WTC11 (cell line): ENCODE measurements at regions not wholly inside any gene's neighbourhood (a gene's known extent, or its start where the extent isn't known, plus 50 kb on each side); places are given as distances from the start of the nearest gene placed in this dataset.
"Not testable (repeated sequence)": the region's sequence is repeated elsewhere in the genome, so short reads cannot be mapped to it uniquely, and the experiment has no call there.

ENCODE experiments used
- ATAC-seq: fragments of 200-7000 bp; cut with Tn5 transposase; 2 replicates; pipeline ENCODE4 v1.10.0; 2021; ENCODE audit warnings: mild to moderate bottlenecking, moderate library complexity
- CTCF ChIA-PET: fragments of 300-600 bp; sonication (Branson Sonifier 250); formaldehyde crosslinking; loops from one replicate; lab custom pipeline; 2021; ENCODE audit warnings: antibody characterized with exemption; lab: Charles Lee
- POLR2A ChIA-PET: fragments of 350-600 bp; sonication (Branson Sonifier 250); formaldehyde crosslinking; loops from one replicate; lab custom pipeline; 2021; ENCODE audit warnings: antibody characterized with exemption; lab: Charles Lee
- DNase-seq: peaks from one replicate; pipeline ENCODE4 v3.0.0; 2021; ENCODE audit warnings: low spot score
- H3K27ac Mint-ChIP-seq: 2 replicates; pipeline ENCODE4 v1.8.0; 2021; ENCODE audit warnings: mixed read lengths
- H3K27me3 Mint-ChIP-seq: 2 replicates; pipeline ENCODE4 v1.8.0; 2021; ENCODE audit warnings: low read depth, mild to moderate bottlenecking, moderate library complexity, mixed read lengths
- H3K36me3 Mint-ChIP-seq: 2 replicates; pipeline ENCODE4 v1.8.0; 2021; ENCODE audit warnings: mixed read lengths
- H3K4me1 Mint-ChIP-seq: 2 replicates; pipeline ENCODE4 v1.8.0; 2022; ENCODE audit warnings: mixed read lengths
- H3K4me3 Mint-ChIP-seq: 2 replicates; pipeline ENCODE4 v1.8.0; 2021; ENCODE audit warnings: mild to moderate bottlenecking, moderate library complexity, mixed read lengths
- H3K9me3 Mint-ChIP-seq: 2 replicates; pipeline ENCODE4 v1.8.0; 2021; ENCODE audit warnings: mixed read lengths
- FOXP1 ChIP-seq: sonication (generic); formaldehyde crosslinking; IDR thresholded peaks from 2 replicates; pipeline ENCODE4 v1.8.0; 2022; ENCODE audit warnings: missing genetic modification reagents, mild to moderate bottlenecking, moderate library complexity, borderline replicate concordance
- IRF2 ChIP-seq: sonication (generic); formaldehyde crosslinking; IDR thresholded peaks from 2 replicates; pipeline ENCODE4 v1.8.0; 2022; ENCODE audit warnings: low read depth, missing genetic modification reagents, borderline replicate concordance
- MXD4 ChIP-seq: fragments of 250-450 bp; sonication (Bioruptor Pico); IDR thresholded peaks from 2 replicates; pipeline ENCODE4 v1.8.0; 2021; ENCODE audit warnings: mild to moderate bottlenecking, moderate library complexity, borderline replicate concordance
- PRRX2 ChIP-seq: fragments of 250-450 bp; sonication (Bioruptor Pico); IDR thresholded peaks from 2 replicates; pipeline ENCODE4 v1.8.0; 2021; ENCODE audit warnings: mild to moderate bottlenecking
- TCF7 ChIP-seq: sonication (generic); formaldehyde crosslinking; IDR thresholded peaks from 2 replicates; pipeline ENCODE4 v1.8.0; 2022; ENCODE audit warnings: mild to moderate bottlenecking, low read depth, missing genetic modification reagents, moderate library complexity
- TEAD4 ChIP-seq: sonication (generic); formaldehyde crosslinking; IDR thresholded peaks from 2 replicates; pipeline ENCODE4 v1.8.0; 2022; ENCODE audit warnings: mild to moderate bottlenecking, missing genetic modification reagents
- ZNF219 ChIP-seq: sonication (generic); formaldehyde crosslinking; IDR thresholded peaks from 2 replicates; pipeline ENCODE4 v1.8.0; 2023; ENCODE audit warnings: missing genetic modification reagents, mild to moderate bottlenecking, borderline replicate concordance
- ZNF416 ChIP-seq: fragments of 250-450 bp; sonication (Bioruptor Pico); IDR thresholded peaks from 2 replicates; pipeline ENCODE4 v1.9.0; 2021; ENCODE audit warnings: mild to moderate bottlenecking, inconsistent platforms
- TF ChIP-seq, protein P1 (sequence below): sonication (generic); formaldehyde crosslinking; IDR thresholded peaks from 2 replicates; pipeline ENCODE4 v1.8.1; 2023; ENCODE audit warnings: mild to moderate bottlenecking, missing genetic modification reagents, moderate library complexity
- TF ChIP-seq, protein P2 (sequence below): sonication (generic); formaldehyde crosslinking; IDR thresholded peaks from 2 replicates; pipeline ENCODE4 v1.8.1; 2022; ENCODE audit warnings: missing genetic modification reagents, borderline replicate concordance
- TF ChIP-seq, protein P3 (sequence below): sonication (generic); formaldehyde crosslinking; IDR thresholded peaks from 2 replicates; pipeline ENCODE4 v1.8.1; 2023; ENCODE audit warnings: mild to moderate bottlenecking, missing genetic modification reagents, moderate library complexity
- TF ChIP-seq, protein P4 (sequence below): fragments of 250-450 bp; sonication (Bioruptor Pico); IDR thresholded peaks from 2 replicates; pipeline ENCODE4 v1.9.0; 2021; ENCODE audit warnings: mild to moderate bottlenecking

DNA sequence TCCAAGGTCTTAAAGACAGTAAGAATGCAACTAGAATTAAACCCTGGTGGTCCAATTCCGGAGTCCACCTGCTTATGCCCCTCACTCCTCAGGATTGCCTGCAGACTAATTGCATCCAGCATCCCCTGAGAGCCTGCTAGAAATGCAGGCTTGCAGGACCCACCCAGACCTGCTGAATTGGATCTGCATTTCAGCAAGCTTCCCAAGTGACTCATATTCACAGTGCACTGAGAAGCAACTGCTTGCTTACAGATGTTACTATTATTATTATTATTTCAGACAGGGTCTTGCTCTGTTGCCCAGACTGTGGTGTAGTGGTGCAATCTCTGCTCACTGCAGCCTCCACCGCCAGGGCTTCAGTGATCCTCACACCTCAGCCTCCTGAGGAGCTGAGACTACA lies 83.5 kb upstream of the VGLL4 start:
- TF ChIP-seq ZNF416 (CRISPR knock-in tag): no peak
- no peak for ATAC-seq
- no peaks in the 10 kb centered on the region for H3K36me3 Mint-ChIP-seq
- DNase-seq: no peak
- H3K27me3 Mint-ChIP-seq: peaks cover 9% of the 10 kb centered on the region
- ChIA-PET POLR2A (no interaction called here), CTCF (no interaction called here)
- no peak overlapping the region for H3K4me3 Mint-ChIP-seq
- peaks cover 4% of the 10 kb centered on the region for H3K4me1 Mint-ChIP-seq
- no peak overlapping the region for H3K27ac Mint-ChIP-seq
- H3K9me3 Mint-ChIP-seq: no peaks in the 10 kb centered on the region

DNA sequence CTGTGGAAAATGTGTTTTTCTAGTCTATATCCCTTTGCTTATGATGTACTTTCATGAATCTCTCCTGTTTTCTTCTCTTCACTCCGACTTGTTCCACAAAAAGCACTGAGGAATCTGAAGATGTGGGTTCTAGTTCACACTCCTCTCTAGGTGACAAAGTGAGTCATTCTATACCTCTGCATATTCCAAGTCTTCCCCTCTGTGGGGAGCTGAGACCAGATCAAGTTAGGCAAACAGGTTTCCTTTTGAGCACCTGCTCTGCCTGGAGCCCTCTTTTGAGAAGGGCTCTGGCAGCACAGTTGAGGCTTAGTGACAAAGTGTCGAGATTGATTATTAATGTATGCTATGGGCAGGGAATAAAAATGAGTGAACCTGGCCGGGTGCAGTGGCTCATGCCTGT lies 82.4 kb upstream of the VGLL4 start:
- Mint-ChIP-seq H3K27ac (no peak overlapping the region), H3K27me3 (peaks cover 19% of the 10 kb centered on the region), H3K4me3 (no peak overlapping the region), H3K4me1 (peaks cover 15% of the 10 kb centered on the region), H3K36me3 (no peaks in the 10 kb centered on the region), H3K9me3 (no peaks in the 10 kb centered on the region)
- ChIA-PET POLR2A (no interaction called here), CTCF (no interaction called here)
- DNase-seq: no peak
- ATAC-seq: peak; percentile 24; the same call in 1 of the 2 replicates
- no peak for TF ChIP-seq TEAD4
- TF ChIP-seq FOXP1: no peak
- TF ChIP-seq MXD4 (CRISPR knock-in tag): no peak
- no peak for TF ChIP-seq PRRX2 (CRISPR knock-in tag)
- TF ChIP-seq TCF7 (CRISPR knock-in tag): no peak
- TF ChIP-seq, protein P1, sequence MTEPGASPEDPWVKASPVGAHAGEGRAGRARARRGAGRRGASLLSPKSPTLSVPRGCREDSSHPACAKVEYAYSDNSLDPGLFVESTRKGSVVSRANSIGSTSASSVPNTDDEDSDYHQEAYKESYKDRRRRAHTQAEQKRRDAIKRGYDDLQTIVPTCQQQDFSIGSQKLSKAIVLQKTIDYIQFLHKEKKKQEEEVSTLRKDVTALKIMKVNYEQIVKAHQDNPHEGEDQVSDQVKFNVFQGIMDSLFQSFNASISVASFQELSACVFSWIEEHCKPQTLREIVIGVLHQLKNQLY (CRISPR knock-in tag): no peak

DNA sequence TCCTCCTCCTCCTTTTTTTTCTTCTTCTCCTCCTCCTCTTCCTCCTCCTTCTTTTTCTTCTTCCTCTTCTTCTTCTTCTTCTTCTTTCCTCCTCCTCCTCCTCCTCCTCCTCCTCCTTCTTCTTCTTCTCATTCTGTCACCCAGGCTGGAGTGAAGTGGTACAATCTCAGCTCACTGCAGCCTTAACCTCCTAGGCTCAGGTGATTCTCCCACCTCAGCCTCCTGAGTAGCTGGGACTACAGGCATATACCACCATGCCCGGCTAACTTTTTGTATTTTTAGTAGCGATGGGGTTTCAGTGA lies 81.6 kb upstream of the VGLL4 start:
- peaks cover 23% of the 10 kb centered on the region for H3K4me1 Mint-ChIP-seq
- H3K27ac Mint-ChIP-seq, CTCF ChIA-PET, H3K9me3 Mint-ChIP-seq, H3K36me3 Mint-ChIP-seq, H3K4me3 Mint-ChIP-seq, ATAC-seq, DNase-seq: not testable (repeated sequence)
- POLR2A ChIA-PET: interaction anchor here (0.8 kb wide), 1 partner anchor 66 kb away, joined by 7 read pairs; no protein-coding TSS in a partner anchor
- H3K27me3 Mint-ChIP-seq: peaks cover 26% of the 10 kb centered on the region

DNA sequence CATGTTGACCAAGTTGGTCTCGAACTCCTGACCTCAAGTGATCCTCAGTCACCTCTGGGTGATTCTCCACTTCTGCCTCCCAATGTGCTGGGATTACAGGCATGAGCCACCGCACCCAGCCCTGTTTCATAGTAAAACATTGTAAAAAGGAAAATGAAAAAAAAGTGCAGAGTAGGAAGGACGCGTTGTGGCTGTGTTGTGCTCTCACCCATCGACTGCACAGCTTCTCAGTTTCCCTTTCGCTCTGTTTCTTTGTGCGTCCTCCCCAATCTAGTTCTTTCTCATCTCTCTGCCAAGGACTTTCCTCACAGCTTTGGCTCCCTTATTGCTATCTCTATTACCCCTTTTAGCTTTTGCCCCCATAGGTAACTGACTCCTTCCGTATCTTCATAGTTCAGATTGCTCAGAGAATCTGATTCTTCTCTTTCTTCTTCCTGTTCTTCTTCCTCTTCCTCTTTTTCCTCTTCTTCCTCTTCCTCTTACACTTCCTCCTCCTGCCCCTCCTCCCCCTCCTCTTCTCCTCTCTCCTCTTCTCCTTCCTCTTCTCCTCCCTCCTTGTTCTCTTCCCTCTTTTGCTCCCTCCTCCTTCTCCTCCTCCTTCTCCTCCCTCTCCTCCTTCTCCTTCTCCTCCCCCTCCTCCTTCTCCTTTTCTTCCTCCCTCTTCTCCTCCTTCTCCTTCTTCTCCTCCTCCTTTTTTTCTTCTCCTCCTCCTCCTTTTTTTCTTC lies 81.1 kb upstream of the VGLL4 start:
- Mint-ChIP-seq H3K4me3 (no peak overlapping the region), H3K4me1 (peaks cover 23% of the 10 kb centered on the region), H3K27me3 (peaks cover 27% of the 10 kb centered on the region), H3K9me3 (no peaks in the 10 kb centered on the region), H3K36me3 (no peaks in the 10 kb centered on the region)
- no peak for ATAC-seq
- CTCF ChIA-PET: no interaction called here
- POLR2A ChIA-PET: interaction anchor here (0.8 kb wide), 1 partner anchor 66 kb away, joined by 7 read pairs; no protein-coding TSS in a partner anchor
- no peak for DNase-seq
- TF ChIP-seq ZNF219 (CRISPR knock-in tag) (no peak), IRF2 (CRISPR knock-in tag) (no peak)
- TF ChIP-seq, protein P2, sequence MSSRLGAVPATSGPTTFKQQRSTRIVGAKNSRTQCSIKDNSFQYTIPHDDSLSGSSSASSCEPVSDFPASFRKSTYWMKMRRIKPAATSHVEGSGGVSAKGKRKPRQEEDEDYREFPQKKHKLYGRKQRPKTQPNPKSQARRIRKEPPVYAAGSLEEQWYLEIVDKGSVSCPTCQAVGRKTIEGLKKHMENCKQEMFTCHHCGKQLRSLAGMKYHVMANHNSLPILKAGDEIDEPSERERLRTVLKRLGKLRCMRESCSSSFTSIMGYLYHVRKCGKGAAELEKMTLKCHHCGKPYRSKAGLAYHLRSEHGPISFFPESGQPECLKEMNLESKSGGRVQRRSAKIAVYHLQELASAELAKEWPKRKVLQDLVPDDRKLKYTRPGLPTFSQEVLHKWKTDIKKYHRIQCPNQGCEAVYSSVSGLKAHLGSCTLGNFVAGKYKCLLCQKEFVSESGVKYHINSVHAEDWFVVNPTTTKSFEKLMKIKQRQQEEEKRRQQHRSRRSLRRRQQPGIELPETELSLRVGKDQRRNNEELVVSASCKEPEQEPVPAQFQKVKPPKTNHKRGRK (CRISPR knock-in tag): peak; percentile 55; the same call in 1 of the 2 replicates
- TF ChIP-seq, protein P3, sequence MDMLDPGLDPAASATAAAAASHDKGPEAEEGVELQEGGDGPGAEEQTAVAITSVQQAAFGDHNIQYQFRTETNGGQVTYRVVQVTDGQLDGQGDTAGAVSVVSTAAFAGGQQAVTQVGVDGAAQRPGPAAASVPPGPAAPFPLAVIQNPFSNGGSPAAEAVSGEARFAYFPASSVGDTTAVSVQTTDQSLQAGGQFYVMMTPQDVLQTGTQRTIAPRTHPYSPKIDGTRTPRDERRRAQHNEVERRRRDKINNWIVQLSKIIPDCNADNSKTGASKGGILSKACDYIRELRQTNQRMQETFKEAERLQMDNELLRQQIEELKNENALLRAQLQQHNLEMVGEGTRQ: no peak
- TF ChIP-seq, protein P4, sequence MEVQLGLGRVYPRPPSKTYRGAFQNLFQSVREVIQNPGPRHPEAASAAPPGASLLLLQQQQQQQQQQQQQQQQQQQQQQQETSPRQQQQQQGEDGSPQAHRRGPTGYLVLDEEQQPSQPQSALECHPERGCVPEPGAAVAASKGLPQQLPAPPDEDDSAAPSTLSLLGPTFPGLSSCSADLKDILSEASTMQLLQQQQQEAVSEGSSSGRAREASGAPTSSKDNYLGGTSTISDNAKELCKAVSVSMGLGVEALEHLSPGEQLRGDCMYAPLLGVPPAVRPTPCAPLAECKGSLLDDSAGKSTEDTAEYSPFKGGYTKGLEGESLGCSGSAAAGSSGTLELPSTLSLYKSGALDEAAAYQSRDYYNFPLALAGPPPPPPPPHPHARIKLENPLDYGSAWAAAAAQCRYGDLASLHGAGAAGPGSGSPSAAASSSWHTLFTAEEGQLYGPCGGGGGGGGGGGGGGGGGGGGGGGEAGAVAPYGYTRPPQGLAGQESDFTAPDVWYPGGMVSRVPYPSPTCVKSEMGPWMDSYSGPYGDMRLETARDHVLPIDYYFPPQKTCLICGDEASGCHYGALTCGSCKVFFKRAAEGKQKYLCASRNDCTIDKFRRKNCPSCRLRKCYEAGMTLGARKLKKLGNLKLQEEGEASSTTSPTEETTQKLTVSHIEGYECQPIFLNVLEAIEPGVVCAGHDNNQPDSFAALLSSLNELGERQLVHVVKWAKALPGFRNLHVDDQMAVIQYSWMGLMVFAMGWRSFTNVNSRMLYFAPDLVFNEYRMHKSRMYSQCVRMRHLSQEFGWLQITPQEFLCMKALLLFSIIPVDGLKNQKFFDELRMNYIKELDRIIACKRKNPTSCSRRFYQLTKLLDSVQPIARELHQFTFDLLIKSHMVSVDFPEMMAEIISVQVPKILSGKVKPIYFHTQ: no peak
- TF ChIP-seq, all 79 proteins: peak for 1
- H3K27ac Mint-ChIP-seq: no peak overlapping the region
